ENCODE measurements at regions not wholly inside any gene's neighbourhood (a gene's known extent, or its start where the extent isn't known, plus 50 kb on each side); places are given as distances from the start of the nearest gene placed in this dataset.

- no peaks in the 10 kb centered on the region for H4K20me1 ChIP-seq (ENCODE audit: insufficient read depth, poor library complexity, severe bottlenecking)
- no peak overlapping the region for H3K4me2 ChIP-seq
- DNase-seq (ENCODE audit: low spot score) = no peak
- no peak for TF ChIP-seq EZH2 (IDR thresholded peaks at IDR 0.05; ENCODE audit: borderline replicate concordance)
- TF ChIP-seq, protein P1, sequence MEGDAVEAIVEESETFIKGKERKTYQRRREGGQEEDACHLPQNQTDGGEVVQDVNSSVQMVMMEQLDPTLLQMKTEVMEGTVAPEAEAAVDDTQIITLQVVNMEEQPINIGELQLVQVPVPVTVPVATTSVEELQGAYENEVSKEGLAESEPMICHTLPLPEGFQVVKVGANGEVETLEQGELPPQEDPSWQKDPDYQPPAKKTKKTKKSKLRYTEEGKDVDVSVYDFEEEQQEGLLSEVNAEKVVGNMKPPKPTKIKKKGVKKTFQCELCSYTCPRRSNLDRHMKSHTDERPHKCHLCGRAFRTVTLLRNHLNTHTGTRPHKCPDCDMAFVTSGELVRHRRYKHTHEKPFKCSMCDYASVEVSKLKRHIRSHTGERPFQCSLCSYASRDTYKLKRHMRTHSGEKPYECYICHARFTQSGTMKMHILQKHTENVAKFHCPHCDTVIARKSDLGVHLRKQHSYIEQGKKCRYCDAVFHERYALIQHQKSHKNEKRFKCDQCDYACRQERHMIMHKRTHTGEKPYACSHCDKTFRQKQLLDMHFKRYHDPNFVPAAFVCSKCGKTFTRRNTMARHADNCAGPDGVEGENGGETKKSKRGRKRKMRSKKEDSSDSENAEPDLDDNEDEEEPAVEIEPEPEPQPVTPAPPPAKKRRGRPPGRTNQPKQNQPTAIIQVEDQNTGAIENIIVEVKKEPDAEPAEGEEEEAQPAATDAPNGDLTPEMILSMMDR (IDR thresholded peaks at IDR 0.05; ENCODE audit: poor library complexity) = no peak
- TF ChIP-seq EZH2phosphoT487 (IDR thresholded peaks at IDR 0.05; ENCODE audit: low read depth, severe bottlenecking, unreplicated experiment) = no peak
- H3K4me1 ChIP-seq (ENCODE audit: insufficient read depth) = no peaks in the 10 kb centered on the region
- 73% methylated on average over 2 of the region's 2 CpGs for WGBS (ENCODE audit: low lambda C conversion rate, missing lambda C conversion rate)
- no peak overlapping the region for H3K27ac ChIP-seq
- no peak overlapping the region for H2AFZ ChIP-seq
- no peak overlapping the region for H3K4me3 ChIP-seq
- H3K9me3 ChIP-seq (ENCODE audit: low read depth) = no peaks in the 10 kb centered on the region
- no peaks in the 10 kb centered on the region for H3K9me2 ChIP-seq (replicated peaks; ENCODE audit: insufficient read depth)
- no peaks in the 10 kb centered on the region for H3K36me3 ChIP-seq (replicated peaks; ENCODE audit: insufficient read depth, low read depth)
- no peaks in the 10 kb centered on the region for H3K79me2 ChIP-seq
- no peaks in the 10 kb centered on the region for H3K27me3 ChIP-seq
Observed at GRCh38 chr3:83601704-83602103, 1357.1 kb upstream of the CADM2 start.

- H3K9me3 ChIP-seq (ENCODE audit: low read depth) = no peaks in the 10 kb centered on the region
- H3K36me3 ChIP-seq (replicated peaks; ENCODE audit: insufficient read depth, low read depth) = no peaks in the 10 kb centered on the region
- no peak overlapping the region for H2AFZ ChIP-seq
- no peaks in the 10 kb centered on the region for H3K27me3 ChIP-seq
- no peaks in the 10 kb centered on the region for H4K20me1 ChIP-seq (ENCODE audit: insufficient read depth, poor library complexity, severe bottlenecking)
- WGBS (ENCODE audit: low lambda C conversion rate, missing lambda C conversion rate) = 86% methylated on average over 2 of the region's 2 CpGs
- no peaks in the 10 kb centered on the region for H3K4me1 ChIP-seq (ENCODE audit: insufficient read depth)
- no peak for DNase-seq (ENCODE audit: low spot score)
- no peak overlapping the region for H3K4me3 ChIP-seq
- H3K27ac ChIP-seq = no peak overlapping the region
- no peaks in the 10 kb centered on the region for H3K79me2 ChIP-seq
- TF ChIP-seq EZH2phosphoT487 (IDR thresholded peaks at IDR 0.05; ENCODE audit: low read depth, severe bottlenecking, unreplicated experiment) (no peak), EZH2 (IDR thresholded peaks at IDR 0.05; ENCODE audit: borderline replicate concordance) (no peak)
- TF ChIP-seq, protein P1 (IDR thresholded peaks at IDR 0.05; ENCODE audit: poor library complexity) = no peak
- H3K4me2 ChIP-seq = no peak overlapping the region
- H3K9me2 ChIP-seq (replicated peaks; ENCODE audit: insufficient read depth) = no peaks in the 10 kb centered on the region
Observed at GRCh38 chr3:83622526-83622925, 1336.3 kb upstream of the CADM2 start.

GRCh38 chr3:83625261-83625660, 1333.5 kb upstream of the CADM2 start:
- Histone ChIP-seq H3K27ac (no peak overlapping the region), H3K79me2 (no peaks in the 10 kb centered on the region), H3K4me3 (no peak overlapping the region), H3K9me2 (replicated peaks; ENCODE audit: insufficient read depth) (no peaks in the 10 kb centered on the region), H3K4me1 (ENCODE audit: insufficient read depth) (no peaks in the 10 kb centered on the region), H4K20me1 (ENCODE audit: insufficient read depth, poor library complexity, severe bottlenecking) (no peaks in the 10 kb centered on the region), H3K27me3 (no peaks in the 10 kb centered on the region), H2AFZ (no peak overlapping the region), H3K36me3 (replicated peaks; ENCODE audit: insufficient read depth, low read depth) (no peaks in the 10 kb centered on the region), H3K4me2 (no peak overlapping the region), H3K9me3 (ENCODE audit: low read depth) (no peaks in the 10 kb centered on the region)
- TF ChIP-seq, protein P1 (IDR thresholded peaks at IDR 0.05; ENCODE audit: poor library complexity) = no peak
- no peak for TF ChIP-seq EZH2phosphoT487 (IDR thresholded peaks at IDR 0.05; ENCODE audit: low read depth, severe bottlenecking, unreplicated experiment)
- TF ChIP-seq EZH2 (IDR thresholded peaks at IDR 0.05; ENCODE audit: borderline replicate concordance) = no peak
- 72% methylated on average over 1 of the region's 1 CpG for WGBS (ENCODE audit: low lambda C conversion rate, missing lambda C conversion rate)
- no peak for DNase-seq (ENCODE audit: low spot score)

DNA sequence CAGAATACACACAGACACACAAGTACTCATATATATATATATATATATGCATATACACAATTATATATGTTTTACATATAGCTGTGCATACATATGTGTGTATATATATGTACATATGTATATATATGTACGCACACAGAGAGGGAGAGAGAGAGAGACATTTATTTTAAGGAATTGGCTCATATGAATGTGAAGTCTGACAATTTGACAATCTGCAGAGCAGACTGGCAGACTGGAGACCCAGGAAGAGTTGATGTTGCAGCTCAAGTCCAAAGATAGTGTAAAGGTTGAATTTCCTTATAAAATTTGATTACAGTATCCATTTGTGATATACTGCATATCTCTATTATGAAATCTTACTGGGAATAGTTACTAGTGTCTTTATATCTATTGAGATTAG, 1330.3 kb upstream of the CADM2 start:
- Histone ChIP-seq H3K4me3 (no peak overlapping the region), H3K79me2 (no peaks in the 10 kb centered on the region), H3K9me3 (ENCODE audit: low read depth) (no peaks in the 10 kb centered on the region), H3K9me2 (replicated peaks; ENCODE audit: insufficient read depth) (no peaks in the 10 kb centered on the region), H3K36me3 (replicated peaks; ENCODE audit: insufficient read depth, low read depth) (no peaks in the 10 kb centered on the region), H4K20me1 (ENCODE audit: insufficient read depth, poor library complexity, severe bottlenecking) (no peaks in the 10 kb centered on the region), H3K4me1 (ENCODE audit: insufficient read depth) (no peaks in the 10 kb centered on the region), H3K4me2 (no peak overlapping the region), H3K27ac (no peak overlapping the region), H2AFZ (no peak overlapping the region), H3K27me3 (no peaks in the 10 kb centered on the region)
- WGBS (ENCODE audit: low lambda C conversion rate, missing lambda C conversion rate) = 76% methylated on average over 1 of the region's 1 CpG
- TF ChIP-seq EZH2 (IDR thresholded peaks at IDR 0.05; ENCODE audit: borderline replicate concordance) = no peak
- TF ChIP-seq EZH2phosphoT487 (IDR thresholded peaks at IDR 0.05; ENCODE audit: low read depth, severe bottlenecking, unreplicated experiment) = no peak
- TF ChIP-seq, protein P1 (IDR thresholded peaks at IDR 0.05; ENCODE audit: poor library complexity) = no peak
- no peak for DNase-seq (ENCODE audit: low spot score)

Data from hepatocyte (in vitro differentiated cells).